T-cell (primary cell): ENCODE measurements at regions not wholly inside any gene's neighbourhood (a gene's known extent, or its start where the extent isn't known, plus 50 kb on each side); places are given as distances from the start of the nearest gene placed in this dataset.
"Not testable (repeated sequence)": the region's sequence is repeated elsewhere in the genome, so short reads cannot be mapped to it uniquely, and the experiment has no call there.

Experiments used
- ATAC-seq, 4 experiments: fragments of 200-7000 bp in 3 of 4; fragments of 150-1000 bp in 1 of 4; cut with Tn5 transposase; replicated peaks in 1 of 4; 1 replicate in 3 of 4; 2 replicates in 1 of 4; pipeline ENCODE4 v1.10.0; 2021; ENCODE audit warnings: moderate library complexity in 3 of 4, mild to moderate bottlenecking in 2 of 4, moderate number of reproducible peaks in 1 of 4
- CTCF ChIA-PET, 2 donors: fragments of 300-600 bp; sonication (Branson Sonifier 250); formaldehyde crosslinking; loops; one replicate each; lab custom pipeline; 2022; ENCODE audit warnings: antibody characterized with exemption in 2 of 2; lab: Charles Lee
- POLR2A ChIA-PET, 2 donors: fragments of 300-600 bp; sonication (Branson Sonifier 250); formaldehyde crosslinking; loops; one replicate each; lab custom pipeline; 2022; ENCODE audit warnings: antibody characterized with exemption in 2 of 2; lab: Charles Lee
- DNase-seq, 35 experiments: peaks; one replicate each; pipeline versions ENCODE4 v3.0.0 to v3.0.0-alpha.2; 2013 to 2023
- H3K27ac ChIP-seq: one replicate; pipeline ENCODE4 v1.5.1; 2013; ENCODE audit warnings: low read length
- H3K27me3 ChIP-seq, 2 experiments: replicated peaks in 1 of 2; 1 replicate in 1 of 2; 2 replicates in 1 of 2; pipeline versions ENCODE4 v1.6.1 to v1.7.0; 2013; ENCODE audit warnings: low read length in 1 of 2, mixed read lengths in 1 of 2; ENCODE audit not compliant: control insufficient read depth in 2 of 2, insufficient read depth in 2 of 2; ENCODE audit errors: extremely low read depth in 1 of 2
- H3K36me3 ChIP-seq, 2 donors: 1 replicate in 1 of 2; 2 replicates in 1 of 2; pipeline versions ENCODE4 v1.6.1 to v1.7.0; 2013; ENCODE audit warnings: low read length in 1 of 2; ENCODE audit not compliant: control insufficient read depth in 2 of 2, insufficient read depth in 1 of 2; ENCODE audit errors: extremely low read depth in 1 of 2
- H3K4me1 ChIP-seq, 2 experiments: 1 replicate in 1 of 2; 2 replicates in 1 of 2; pipeline versions ENCODE4 v1.6.1 to v1.7.0; 2013; ENCODE audit warnings: low read length in 2 of 2, mixed read lengths in 1 of 2; ENCODE audit not compliant: insufficient read depth in 2 of 2, control insufficient read depth in 1 of 2; ENCODE audit errors: extremely low read depth in 1 of 2
- H3K4me3 ChIP-seq, 2 donors: 1 replicate in 1 of 2; 2 replicates in 1 of 2; pipeline versions ENCODE4 v1.5.1 to v1.7.0; 2013; ENCODE audit warnings: mild to moderate bottlenecking in 2 of 2, low read length in 1 of 2, moderate library complexity in 1 of 2; ENCODE audit not compliant: control insufficient read depth in 1 of 2; ENCODE audit errors: extremely low read depth in 1 of 2
- H3K9me3 ChIP-seq: 2 replicates; pipeline ENCODE4 v1.7.0; 2013
- H3K27ac Mint-ChIP-seq, 2 donors: one replicate each; pipeline ENCODE4 v1.8.0; 2020 to 2021; ENCODE audit warnings: mild to moderate bottlenecking in 2 of 2, mixed read lengths in 2 of 2
- H3K27me3 Mint-ChIP-seq, 2 donors: one replicate each; pipeline ENCODE4 v1.8.0; 2021 to 2022; ENCODE audit warnings: mixed read lengths in 2 of 2
- H3K36me3 Mint-ChIP-seq: one replicate; pipeline ENCODE4 v1.8.0; 2021; ENCODE audit warnings: mixed read lengths
- H3K4me1 Mint-ChIP-seq, 3 donors: one replicate each; pipeline ENCODE4 v1.8.0; 2020 to 2022; ENCODE audit warnings: mixed read lengths in 3 of 3, mild to moderate bottlenecking in 1 of 3
- H3K4me3 Mint-ChIP-seq, 3 donors: one replicate each; pipeline ENCODE4 v1.8.0; 2020 to 2022; ENCODE audit warnings: mild to moderate bottlenecking in 3 of 3, mixed read lengths in 3 of 3, moderate library complexity in 3 of 3
- H3K9me3 Mint-ChIP-seq, 3 donors: one replicate each; pipeline ENCODE4 v1.8.0; 2020 to 2022; ENCODE audit warnings: mixed read lengths in 3 of 3
- WGBS: methylation state at CpG from one replicate; pipeline ENCODE4 v1.1.5; 2013; ENCODE audit warnings: missing lambda C conversion rate; ENCODE audit not compliant: insufficient coverage; 5-methylcytosine and 5-hydroxymethylcytosine counted together

- CTCF ChIA-PET: no interaction called here
- POLR2A ChIA-PET: no interaction called here
- Histone ChIP-seq H3K4me1 (no peaks in the 10 kb centered on the region), H3K27me3 (no peaks in the 10 kb centered on the region), H3K9me3 (no peaks in the 10 kb centered on the region), H3K27ac (no peak overlapping the region), H3K4me3 (no peak overlapping the region), H3K36me3 (no peaks in the 10 kb centered on the region)
- Mint-ChIP-seq H3K9me3 (peaks cover 0 to 7% (median 4%) of the 10 kb centered on the region in 3 donors), H3K4me1 (no peaks in the 10 kb centered on the region), H3K27ac (no peak overlapping the region), H3K4me3 (no peak overlapping the region), H3K36me3 (no peaks in the 10 kb centered on the region), H3K27me3 (no peaks in the 10 kb centered on the region)
- WGBS: no CpG with 5 or more reads among the region's 1 CpG
- DNase-seq (no peak), ATAC-seq (no peak)
These were observed 561.3 kb upstream of the GRIA3 start for GRCh38 chrX:122622795-122623194.

- H3K9me3 Mint-ChIP-seq: peaks cover 0 to 3% (median under 1%) of the 10 kb centered on the region in 3 donors
- no peaks in the 10 kb centered on the region for H3K27me3 ChIP-seq
- ATAC-seq (no peak), DNase-seq (no peak)
- no peak overlapping the region for H3K4me3 Mint-ChIP-seq
- no peaks in the 10 kb centered on the region for H3K4me1 ChIP-seq
- H3K9me3 ChIP-seq: no peaks in the 10 kb centered on the region
- H3K27ac Mint-ChIP-seq: no peak overlapping the region
- no peak overlapping the region for H3K4me3 ChIP-seq
- no peaks in the 10 kb centered on the region for H3K36me3 ChIP-seq
- CTCF ChIA-PET: no interaction called here
- WGBS: no CpG with 5 or more reads among the region's 2 CpGs
- no peaks in the 10 kb centered on the region for H3K4me1 Mint-ChIP-seq
- H3K27me3 Mint-ChIP-seq: no peaks in the 10 kb centered on the region
- no peaks in the 10 kb centered on the region for H3K36me3 Mint-ChIP-seq
- H3K27ac ChIP-seq: no peak overlapping the region
- POLR2A ChIA-PET: no interaction called here
These were observed 558.8 kb upstream of the GRIA3 start for GRCh38 chrX:122625239-122625638.

- H3K4me3 ChIP-seq: no peak overlapping the region
- ATAC-seq: no peak
- DNase-seq: no peak
- H3K27ac Mint-ChIP-seq: no peak overlapping the region
- no peaks in the 10 kb centered on the region for H3K36me3 ChIP-seq
- H3K36me3 Mint-ChIP-seq: no peaks in the 10 kb centered on the region
- H3K4me3 Mint-ChIP-seq: no peak overlapping the region
- H3K27me3 ChIP-seq: no peaks in the 10 kb centered on the region
- H3K27ac ChIP-seq: no peak overlapping the region
- ChIA-PET POLR2A (no interaction called here), CTCF (no interaction called here)
- no CpG with 5 or more reads among the region's 3 CpGs for WGBS
- no peaks in the 10 kb centered on the region for H3K9me3 Mint-ChIP-seq
- no peaks in the 10 kb centered on the region for H3K9me3 ChIP-seq
- H3K4me1 ChIP-seq: no peaks in the 10 kb centered on the region
- H3K4me1 Mint-ChIP-seq: no peaks in the 10 kb centered on the region
- no peaks in the 10 kb centered on the region for H3K27me3 Mint-ChIP-seq
These were observed 558.3 kb upstream of the GRIA3 start for GRCh38 chrX:122625821-122626220.

GRCh38 chrX:122626871-122627270 is 557.2 kb upstream of the GRIA3 start:
- ATAC-seq (no peak), DNase-seq (no peak)
- POLR2A ChIA-PET: no interaction called here
- Histone ChIP-seq H3K27me3 (no peaks in the 10 kb centered on the region), H3K9me3 (no peaks in the 10 kb centered on the region), H3K27ac (no peak overlapping the region), H3K36me3 (no peaks in the 10 kb centered on the region), H3K4me1 (no peaks in the 10 kb centered on the region), H3K4me3 (no peak overlapping the region)
- Mint-ChIP-seq H3K4me1 (no peaks in the 10 kb centered on the region), H3K4me3 (no peak overlapping the region), H3K27me3 (no peaks in the 10 kb centered on the region), H3K9me3 (no peaks in the 10 kb centered on the region), H3K27ac (no peak overlapping the region), H3K36me3 (no peaks in the 10 kb centered on the region)
- no CpG with 5 or more reads among the region's 1 CpG for WGBS
- CTCF ChIA-PET: no interaction called here

- H3K27ac ChIP-seq: no peak overlapping the region
- WGBS: no CpG with 5 or more reads among the region's 2 CpGs
- POLR2A ChIA-PET: no interaction called here
These were observed 542.9 kb upstream of the GRIA3 start for GRCh38 chrX:122641136-122641535.

GRCh38 chrX:122641826-122642225 is 542.3 kb upstream of the GRIA3 start:
- Histone ChIP-seq H3K4me1 (no peaks in the 10 kb centered on the region), H3K4me3 (no peak overlapping the region), H3K27ac (no peak overlapping the region), H3K27me3 (no peaks in the 10 kb centered on the region), H3K9me3 (no peaks in the 10 kb centered on the region), H3K36me3 (no peaks in the 10 kb centered on the region)
- no peak overlapping the region for H3K27ac Mint-ChIP-seq
- no peak overlapping the region for H3K4me3 Mint-ChIP-seq
- ATAC-seq: no peak
- no peaks in the 10 kb centered on the region for H3K36me3 Mint-ChIP-seq
- no peaks in the 10 kb centered on the region for H3K27me3 Mint-ChIP-seq
- H3K4me1 Mint-ChIP-seq: no peaks in the 10 kb centered on the region
- no peaks in the 10 kb centered on the region for H3K9me3 Mint-ChIP-seq
- CTCF ChIA-PET: no interaction called here
- no peak for DNase-seq
- POLR2A ChIA-PET: no interaction called here
- no CpG with 5 or more reads among the region's 4 CpGs for WGBS

More at GRCh38 chrX:122641136-122641535, 542.9 kb upstream of the GRIA3 start:
- no peaks in the 10 kb centered on the region for H3K4me1 ChIP-seq
- H3K9me3 ChIP-seq: no peaks in the 10 kb centered on the region
- no peak overlapping the region for H3K4me3 ChIP-seq
- H3K9me3 Mint-ChIP-seq: no peaks in the 10 kb centered on the region
- ATAC-seq (no peak), DNase-seq (no peak)
- CTCF ChIA-PET: no interaction called here
- H3K4me1 Mint-ChIP-seq: no peaks in the 10 kb centered on the region
- no peaks in the 10 kb centered on the region for H3K36me3 Mint-ChIP-seq
- no peaks in the 10 kb centered on the region for H3K36me3 ChIP-seq
- H3K27me3 ChIP-seq: no peaks in the 10 kb centered on the region
- H3K27me3 Mint-ChIP-seq: no peaks in the 10 kb centered on the region
- no peak overlapping the region for H3K27ac Mint-ChIP-seq
- H3K4me3 Mint-ChIP-seq: no peak overlapping the region

- H3K4me1 Mint-ChIP-seq, H3K9me3 ChIP-seq, ATAC-seq, CTCF ChIA-PET, H3K36me3 ChIP-seq, H3K4me3 Mint-ChIP-seq, H3K27me3 Mint-ChIP-seq, H3K36me3 Mint-ChIP-seq, H3K27ac ChIP-seq, DNase-seq, H3K9me3 Mint-ChIP-seq, POLR2A ChIA-PET, H3K27me3 ChIP-seq, H3K4me1 ChIP-seq, H3K27ac Mint-ChIP-seq, H3K4me3 ChIP-seq: not testable (repeated sequence)
- WGBS: no CpG with 5 or more reads among the region's 16 CpGs
These were observed 528.8 kb upstream of the GRIA3 start for GRCh38 chrX:122655256-122655655.
